Activated CD4-positive, alpha-beta T cell treated with anti-CD3 and anti-CD28 coated beads for 36 hours (primary cell): ENCODE measurements at regions not wholly inside any gene's neighbourhood (a gene's known extent, or its start where the extent isn't known, plus 50 kb on each side); places are given as distances from the start of the nearest gene placed in this dataset.

Experiments
- ATAC-seq: fragments of 200-7000 bp; cut with Tn5 transposase; one replicate; pipeline ENCODE4 v1.10.0; 2021; ENCODE audit warnings: mild to moderate bottlenecking, moderate library complexity
- CTCF ChIA-PET: fragments of 350-600 bp; sonication (Branson Sonifier 250); formaldehyde crosslinking; loops from one replicate; lab custom pipeline; 2021; ENCODE audit warnings: antibody characterized with exemption; lab: Charles Lee
- POLR2A ChIA-PET: fragments of 350-600 bp; sonication (Branson Sonifier 250); formaldehyde crosslinking; loops from one replicate; lab custom pipeline; 2021; ENCODE audit warnings: antibody characterized with exemption, inconsistent platforms; lab: Charles Lee
- DNase-seq: peaks from one replicate; pipeline ENCODE4 v3.0.0-alpha.2; 2020
- H3K27ac Mint-ChIP-seq: one replicate; pipeline ENCODE4 v1.8.0; 2021; ENCODE audit warnings: mixed read lengths
- H3K27me3 Mint-ChIP-seq: one replicate; pipeline ENCODE4 v1.8.0; 2021; ENCODE audit warnings: mixed read lengths
- H3K36me3 Mint-ChIP-seq: one replicate; pipeline ENCODE4 v1.8.0; 2021; ENCODE audit warnings: low read depth, mixed read lengths
- H3K4me1 Mint-ChIP-seq: one replicate; pipeline ENCODE4 v1.8.0; 2021; ENCODE audit warnings: mixed read lengths
- H3K4me3 Mint-ChIP-seq: one replicate; pipeline ENCODE4 v1.8.0; 2021; ENCODE audit warnings: mild to moderate bottlenecking, moderate library complexity, mixed read lengths
- H3K9me3 Mint-ChIP-seq: one replicate; pipeline ENCODE4 v1.8.0; 2021; ENCODE audit warnings: low read depth, mixed read lengths
- intact Hi-C, 2 experiments: fragments of 100-400 bp; cut with DNase I in 1 of 2; cut with micrococcal nuclease in 1 of 2; formaldehyde crosslinking; loops; one replicate each; pipeline versions ENCODE4 v1.14.2 to v1.15.1; 2022 to 2024; cut with DNase I, micrococcal nuclease

GRCh38 chr10:111936143-111936542, 247.4 kb downstream of the GPAM start:
- POLR2A ChIA-PET, result interaction anchor here (0.6 kb wide), 1 partner anchor 930 kb away, joined by 5 read pairs; no protein-coding TSS in a partner anchor

GRCh38 chr10:111944331-111944730, 239.2 kb downstream of the GPAM start:
- Mint-ChIP-seq H3K27ac (no peak overlapping the region), H3K4me1 (no peaks in the 10 kb centered on the region), H3K36me3 (no peaks in the 10 kb centered on the region), H3K9me3 (no peaks in the 10 kb centered on the region), H3K4me3 (no peak overlapping the region), H3K27me3 (peaks cover 6% of the 10 kb centered on the region)
- ChIA-PET POLR2A (no interaction called here), CTCF (no interaction called here)
- DNase-seq (no peak), ATAC-seq (no peak)
- intact Hi-C loops, result no loop called here

More at GRCh38 chr10:111936143-111936542, 247.4 kb downstream of the GPAM start:
- ATAC-seq, result no peak
- no peak overlapping the region for H3K27ac Mint-ChIP-seq
- no peak overlapping the region for H3K4me3 Mint-ChIP-seq
- intact Hi-C loops, result no loop called here
- no peaks in the 10 kb centered on the region for H3K27me3 Mint-ChIP-seq
- no peaks in the 10 kb centered on the region for H3K36me3 Mint-ChIP-seq
- H3K4me1 Mint-ChIP-seq, result no peaks in the 10 kb centered on the region
- no peak for DNase-seq
- H3K9me3 Mint-ChIP-seq, result no peaks in the 10 kb centered on the region
- CTCF ChIA-PET, result interaction anchor here (1.7 kb wide), 1 partner anchor 11 kb away, joined by 7 read pairs; no protein-coding TSS in a partner anchor

- DNase-seq, result no peak
- no peaks in the 10 kb centered on the region for H3K36me3 Mint-ChIP-seq
- ChIA-PET CTCF (no interaction called here), POLR2A (no interaction called here)
- H3K9me3 Mint-ChIP-seq, result peaks cover 9% of the 10 kb centered on the region
- H3K27ac Mint-ChIP-seq, result no peak overlapping the region
- intact Hi-C loops, result no loop called here
- no peak overlapping the region for H3K4me3 Mint-ChIP-seq
- H3K4me1 Mint-ChIP-seq, result no peaks in the 10 kb centered on the region
- H3K27me3 Mint-ChIP-seq, result no peaks in the 10 kb centered on the region
- ATAC-seq, result no peak
Observed at GRCh38 chr10:111953949-111954348, 229.6 kb downstream of the GPAM start.

- Mint-ChIP-seq H3K36me3 (no peaks in the 10 kb centered on the region), H3K27me3 (peaks cover 2% of the 10 kb centered on the region), H3K4me1 (no peaks in the 10 kb centered on the region), H3K9me3 (peaks cover 9% of the 10 kb centered on the region), H3K4me3 (no peak overlapping the region), H3K27ac (no peak overlapping the region)
- ATAC-seq, result no peak
- intact Hi-C loops, result no loop called here
- DNase-seq, result no peak
- ChIA-PET POLR2A (no interaction called here), CTCF (no interaction called here)
Observed at GRCh38 chr10:111954386-111954785, 229.2 kb downstream of the GPAM start.

- POLR2A ChIA-PET, result no interaction called here
- no peak for DNase-seq
- no peaks in the 10 kb centered on the region for H3K4me1 Mint-ChIP-seq
- no peak for ATAC-seq
- CTCF ChIA-PET, result no interaction called here
- no peaks in the 10 kb centered on the region for H3K36me3 Mint-ChIP-seq
- intact Hi-C loops, result no loop called here
- H3K27me3 Mint-ChIP-seq, result peaks cover 2% of the 10 kb centered on the region
- no peak overlapping the region for H3K27ac Mint-ChIP-seq
- no peak overlapping the region for H3K4me3 Mint-ChIP-seq
- H3K9me3 Mint-ChIP-seq, result peaks cover 9% of the 10 kb centered on the region
Observed at GRCh38 chr10:111956841-111957240, 226.7 kb downstream of the GPAM start.

- no peak overlapping the region for H3K27ac Mint-ChIP-seq
- DNase-seq (no peak), ATAC-seq (no peak)
- H3K36me3 Mint-ChIP-seq, result no peaks in the 10 kb centered on the region
- peaks cover 5% of the 10 kb centered on the region for H3K9me3 Mint-ChIP-seq
- no peaks in the 10 kb centered on the region for H3K4me1 Mint-ChIP-seq
- CTCF ChIA-PET, result no interaction called here
- H3K4me3 Mint-ChIP-seq, result no peak overlapping the region
- intact Hi-C loops, result no loop called here
- H3K27me3 Mint-ChIP-seq, result peaks cover 2% of the 10 kb centered on the region
- POLR2A ChIA-PET, result no interaction called here
Observed at GRCh38 chr10:111962951-111963350, 220.6 kb downstream of the GPAM start.

- H3K27ac Mint-ChIP-seq, result no peak overlapping the region
- ChIA-PET POLR2A (no interaction called here), CTCF (no interaction called here)
- DNase-seq, result no peak
- no peak for ATAC-seq
- H3K4me1 Mint-ChIP-seq, result no peaks in the 10 kb centered on the region
- no peak overlapping the region for H3K4me3 Mint-ChIP-seq
- intact Hi-C loops, result no loop called here
- H3K27me3 Mint-ChIP-seq, result peaks cover 2% of the 10 kb centered on the region
- H3K9me3 Mint-ChIP-seq, result peaks cover 5% of the 10 kb centered on the region
- no peaks in the 10 kb centered on the region for H3K36me3 Mint-ChIP-seq
Observed at GRCh38 chr10:111967116-111967515, 216.4 kb downstream of the GPAM start.

GRCh38 chr10:111967547-111967946, 216.0 kb downstream of the GPAM start:
- POLR2A ChIA-PET, result no interaction called here

GRCh38 chr10:111968647-111969046, 214.9 kb downstream of the GPAM start:
- peaks cover 8% of the 10 kb centered on the region for H3K9me3 Mint-ChIP-seq

More at GRCh38 chr10:111967547-111967946, 216.0 kb downstream of the GPAM start:
- Mint-ChIP-seq H3K27me3 (peaks cover 2% of the 10 kb centered on the region), H3K27ac (no peak overlapping the region), H3K4me1 (no peaks in the 10 kb centered on the region), H3K4me3 (no peak overlapping the region), H3K9me3 (peaks cover 5% of the 10 kb centered on the region), H3K36me3 (no peaks in the 10 kb centered on the region)
- CTCF ChIA-PET, result no interaction called here
- no peak for ATAC-seq
- intact Hi-C loops, result no loop called here
- DNase-seq, result no peak

GRCh38 chr10:111970111-111970510, 213.5 kb downstream of the GPAM start:
- H3K36me3 Mint-ChIP-seq, result no peaks in the 10 kb centered on the region
- peaks cover 2% of the 10 kb centered on the region for H3K27me3 Mint-ChIP-seq
- intact Hi-C loops, result no loop called here
- ChIA-PET CTCF (no interaction called here), POLR2A (no interaction called here)
- H3K27ac Mint-ChIP-seq, result no peak overlapping the region
- no peak overlapping the region for H3K4me3 Mint-ChIP-seq
- no peak for DNase-seq
- peaks cover 8% of the 10 kb centered on the region for H3K9me3 Mint-ChIP-seq
- no peaks in the 10 kb centered on the region for H3K4me1 Mint-ChIP-seq
- ATAC-seq, result no peak

More at GRCh38 chr10:111968647-111969046, 214.9 kb downstream of the GPAM start:
- ATAC-seq (no peak), DNase-seq (no peak)
- H3K4me3 Mint-ChIP-seq, result no peak overlapping the region
- peaks cover 2% of the 10 kb centered on the region for H3K27me3 Mint-ChIP-seq
- no peak overlapping the region for H3K27ac Mint-ChIP-seq
- H3K4me1 Mint-ChIP-seq, result no peaks in the 10 kb centered on the region
- no peaks in the 10 kb centered on the region for H3K36me3 Mint-ChIP-seq
- ChIA-PET CTCF (no interaction called here), POLR2A (no interaction called here)
- intact Hi-C loops, result no loop called here

GRCh38 chr10:111972109-111972508, 211.5 kb downstream of the GPAM start:
- Mint-ChIP-seq H3K9me3 (peaks cover 3% of the 10 kb centered on the region), H3K4me3 (no peak overlapping the region), H3K36me3 (no peaks in the 10 kb centered on the region), H3K27me3 (peaks cover 2% of the 10 kb centered on the region), H3K4me1 (no peaks in the 10 kb centered on the region), H3K27ac (no peak overlapping the region)
- no peak for ATAC-seq
- CTCF ChIA-PET, result no interaction called here
- POLR2A ChIA-PET, result no interaction called here
- intact Hi-C loops, result no loop called here
- no peak for DNase-seq

GRCh38 chr10:111973306-111973705, 210.3 kb downstream of the GPAM start:
- POLR2A ChIA-PET, result no interaction called here
- peaks cover 3% of the 10 kb centered on the region for H3K9me3 Mint-ChIP-seq
- no peak for ATAC-seq

GRCh38 chr10:111973826-111974225, 209.7 kb downstream of the GPAM start:
- ChIA-PET POLR2A (no interaction called here), CTCF (no interaction called here)
- H3K4me1 Mint-ChIP-seq, result no peaks in the 10 kb centered on the region
- ATAC-seq, result no peak
- peaks cover 3% of the 10 kb centered on the region for H3K9me3 Mint-ChIP-seq
- H3K36me3 Mint-ChIP-seq, result no peaks in the 10 kb centered on the region
- no peak overlapping the region for H3K4me3 Mint-ChIP-seq
- no peaks in the 10 kb centered on the region for H3K27me3 Mint-ChIP-seq
- H3K27ac Mint-ChIP-seq, result no peak overlapping the region
- DNase-seq, result no peak
- intact Hi-C loops, result no loop called here

More at GRCh38 chr10:111973306-111973705, 210.3 kb downstream of the GPAM start:
- no peak for DNase-seq
- Mint-ChIP-seq H3K36me3 (no peaks in the 10 kb centered on the region), H3K27me3 (peaks cover under 1% of the 10 kb centered on the region), H3K27ac (no peak overlapping the region), H3K4me1 (no peaks in the 10 kb centered on the region), H3K4me3 (no peak overlapping the region)
- intact Hi-C loops, result no loop called here
- CTCF ChIA-PET, result no interaction called here
